Right atrium auricular region (tissue), 2 donors: ENCODE measurements at regions not wholly inside any gene's neighbourhood (a gene's known extent, or its start where the extent isn't known, plus 50 kb on each side); places are given as distances from the start of the nearest gene placed in this dataset.
"Not testable (repeated sequence)": the region's sequence is repeated elsewhere in the genome, so short reads cannot be mapped to it uniquely, and the experiment has no call there.

ENCODE experiments used
- DNase-seq: peaks from one replicate; pipeline ENCODE4 v3.0.0-alpha.2; 2019; ENCODE audit warnings: low spot score
- H3K27ac ChIP-seq, 2 donors: fragments of 200-600 bp; sonication (generic); 1 replicate in 1 of 2; 2 replicates in 1 of 2; pipeline ENCODE4 v1.5.1; 2016 to 2019
- H3K27me3 ChIP-seq, 2 donors: fragments of 200-600 bp; sonication (generic); one replicate each; pipeline versions ENCODE4 v1.5.1 to v1.6.0; 2017 to 2019
- H3K36me3 ChIP-seq: fragments of 200-600 bp; sonication (generic); one replicate; pipeline ENCODE4 v1.5.1; 2016
- H3K4me1 ChIP-seq, 2 donors: fragments of 200-600 bp; sonication (generic); one replicate each; pipeline versions ENCODE4 v1.5.1 to v1.6.0; 2017 to 2019
- H3K4me3 ChIP-seq, 2 donors: fragments of 200-600 bp; sonication (generic); 1 replicate in 1 of 2; 2 replicates in 1 of 2; pipeline ENCODE4 v1.5.1; 2017 to 2019; ENCODE audit warnings: mild to moderate bottlenecking in 1 of 2, moderate library complexity in 1 of 2
- H3K9me3 ChIP-seq, 2 donors: fragments of 200-600 bp; sonication (generic); one replicate each; pipeline ENCODE4 v1.5.1; 2019
- CTCF ChIP-seq, 2 donors: fragments of 200-600 bp; sonication (generic); IDR thresholded peaks; one replicate each; pipeline ENCODE4 v1.5.1; 2019; ENCODE audit warnings: antibody characterized with exemption in 2 of 2

DNA sequence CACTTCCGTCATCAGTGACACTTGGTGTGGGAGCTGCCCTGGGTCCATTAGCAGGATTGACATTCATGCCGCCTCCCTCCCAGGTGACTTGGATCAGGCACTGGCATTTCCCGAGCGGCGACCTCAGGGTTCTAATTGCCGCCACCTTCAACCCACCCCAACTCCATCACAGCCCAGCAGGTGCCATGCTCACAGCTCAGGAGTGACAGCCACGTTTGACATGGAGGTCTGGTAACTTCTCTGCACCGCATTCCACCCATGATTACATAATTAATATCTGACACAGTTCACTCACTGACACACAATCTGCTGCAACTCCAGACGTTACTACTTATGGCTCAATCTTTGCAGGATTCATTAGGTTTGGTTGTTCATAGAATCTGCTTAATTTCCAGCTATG lies 450.9 kb upstream of the MYT1L start:
- DNase-seq = no peak
- Histone ChIP-seq H3K36me3 (no peaks in the 10 kb centered on the region), H3K4me3 (no peak overlapping the region), H3K27me3 (no peaks in the 10 kb centered on the region), H3K4me1 (no peaks in the 10 kb centered on the region), H3K9me3 (no peaks in the 10 kb centered on the region), H3K27ac (no peak overlapping the region)
- TF ChIP-seq CTCF (IDR thresholded peaks at IDR 0.05) = no peak

GRCh38 chr2:2779727-2780126 lies 448.7 kb upstream of the MYT1L start:
- Histone ChIP-seq H3K4me1 (no peaks in the 10 kb centered on the region), H3K4me3 (no peak overlapping the region), H3K27ac (no peak overlapping the region), H3K27me3 (no peaks in the 10 kb centered on the region), H3K36me3 (no peaks in the 10 kb centered on the region), H3K9me3 (no peaks in the 10 kb centered on the region)
- TF ChIP-seq CTCF (IDR thresholded peaks at IDR 0.05) = no peak
- DNase-seq = no peak

GRCh38 chr2:2777876-2778275 lies 446.8 kb upstream of the MYT1L start:
- H3K4me3 ChIP-seq = no peak overlapping the region
- DNase-seq = no peak
- H3K9me3 ChIP-seq = no peaks in the 10 kb centered on the region
- H3K4me1 ChIP-seq = no peaks in the 10 kb centered on the region
- TF ChIP-seq CTCF (IDR thresholded peaks at IDR 0.05) = no peak
- H3K36me3 ChIP-seq = no peaks in the 10 kb centered on the region
- no peaks in the 10 kb centered on the region for H3K27me3 ChIP-seq
- H3K27ac ChIP-seq = no peak overlapping the region

DNA sequence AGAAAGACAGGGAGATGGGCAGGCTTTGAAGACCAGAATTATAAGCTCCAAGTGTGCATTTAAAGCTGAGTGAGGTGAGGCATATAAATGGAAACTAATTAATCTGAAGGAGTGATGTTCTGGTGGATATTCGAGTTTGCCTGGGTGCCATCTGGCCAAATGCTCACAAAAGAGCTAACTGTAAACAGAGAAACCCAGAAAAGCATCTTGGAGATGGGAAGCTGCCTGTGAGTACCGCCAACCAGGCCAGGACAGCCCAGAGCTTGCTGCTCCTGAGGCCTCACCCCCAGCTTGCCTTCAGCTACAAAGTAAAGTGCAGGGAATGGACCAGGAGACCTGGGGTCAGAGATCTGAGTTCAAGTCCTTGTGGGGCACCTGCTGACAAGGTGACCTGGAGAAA lies 446.1 kb upstream of the MYT1L start:
- Histone ChIP-seq H3K4me1 (no peaks in the 10 kb centered on the region), H3K27ac (no peak overlapping the region), H3K27me3 (no peaks in the 10 kb centered on the region), H3K36me3 (no peaks in the 10 kb centered on the region), H3K9me3 (no peaks in the 10 kb centered on the region), H3K4me3 (no peak overlapping the region)
- no peak for DNase-seq
- no peak for TF ChIP-seq CTCF (IDR thresholded peaks at IDR 0.05)

GRCh38 chr2:2775018-2775417 lies 443.9 kb upstream of the MYT1L start:
- no peak overlapping the region for H3K4me3 ChIP-seq
- no peaks in the 10 kb centered on the region for H3K27me3 ChIP-seq
- DNase-seq = no peak
- H3K9me3 ChIP-seq = no peaks in the 10 kb centered on the region
- H3K27ac ChIP-seq = no peak overlapping the region
- H3K36me3 ChIP-seq = no peaks in the 10 kb centered on the region
- H3K4me1 ChIP-seq = no peaks in the 10 kb centered on the region
- TF ChIP-seq CTCF (IDR thresholded peaks at IDR 0.05) = no peak

GRCh38 chr2:2773692-2774091 lies 442.6 kb upstream of the MYT1L start:
- Histone ChIP-seq H3K27ac (no peak overlapping the region), H3K27me3 (no peaks in the 10 kb centered on the region), H3K4me1 (peaks cover 0 to 7% of the 10 kb centered on the region in 2 donors), H3K4me3 (no peak overlapping the region), H3K9me3 (no peaks in the 10 kb centered on the region), H3K36me3 (no peaks in the 10 kb centered on the region)
- no peak for TF ChIP-seq CTCF (IDR thresholded peaks at IDR 0.05)
- DNase-seq = no peak

DNA sequence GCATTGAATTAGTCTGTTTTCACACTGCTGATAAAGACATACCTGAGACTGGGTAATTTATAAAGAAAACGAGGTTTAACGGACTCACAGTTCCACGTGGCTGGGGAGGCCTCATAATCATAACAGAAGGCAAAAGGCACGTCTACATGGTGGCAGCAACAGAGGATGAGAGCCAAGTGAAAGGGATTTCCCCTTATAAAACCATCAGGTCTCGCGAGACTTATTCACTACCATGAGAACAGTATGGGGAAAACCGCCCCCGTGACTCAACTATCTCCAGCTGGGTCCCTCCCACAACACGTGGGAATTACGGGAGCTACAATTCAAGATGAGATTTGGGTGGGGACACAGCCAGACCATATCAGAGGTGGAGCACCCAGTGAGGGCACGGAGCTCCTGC lies 442.0 kb upstream of the MYT1L start:
- not testable (repeated sequence) for DNase-seq, H3K27ac ChIP-seq, H3K4me3 ChIP-seq, H3K9me3 ChIP-seq, H3K36me3 ChIP-seq, H3K27me3 ChIP-seq, H3K4me1 ChIP-seq
